CD14-positive monocyte (primary cell): ENCODE measurements at regions not wholly inside any gene's neighbourhood (a gene's known extent, or its start where the extent isn't known, plus 50 kb on each side); places are given as distances from the start of the nearest gene placed in this dataset.

Source experiments
- DNase-seq, 3 donors: peaks; one replicate each; pipeline ENCODE4 v3.0.0-alpha.2; 2011 to 2022
- H2AFZ ChIP-seq: 2 replicates; pipeline ENCODE4 v1.6.0; 2012; ENCODE audit warnings: mild to moderate bottlenecking, low read depth, low read length, inconsistent platforms; ENCODE audit not compliant: insufficient read depth, poor library complexity, severe bottlenecking
- H3K27ac ChIP-seq, 2 donors: 1 replicate in 1 of 2; 2 replicates in 1 of 2; pipeline ENCODE4 v1.5.1; 2012 to 2013; ENCODE audit warnings: low read length in 2 of 2, control low read depth in 1 of 2, inconsistent platforms in 1 of 2, low read depth in 1 of 2, mild to moderate bottlenecking in 1 of 2
- H3K27me3 ChIP-seq, 2 donors: one replicate each; pipeline versions ENCODE4 v1.6.0 to v1.6.1; 2011 to 2013; ENCODE audit warnings: low read length in 2 of 2; ENCODE audit not compliant: control insufficient read depth in 2 of 2, insufficient read depth in 2 of 2
- H3K36me3 ChIP-seq, 2 donors: replicated peaks in 1 of 2; 1 replicate in 1 of 2; 2 replicates in 1 of 2; pipeline versions ENCODE4 v1.5.1 to v1.6.1; 2012 to 2013; ENCODE audit warnings: low read length in 2 of 2, control low read depth in 1 of 2, inconsistent platforms in 1 of 2, mild to moderate bottlenecking in 1 of 2; ENCODE audit not compliant: insufficient read depth in 2 of 2, control insufficient read depth in 1 of 2
- H3K4me1 ChIP-seq, 2 donors: 1 replicate in 1 of 2; 2 replicates in 1 of 2; pipeline versions ENCODE4 v1.5.1 to v1.6.1; 2012 to 2013; ENCODE audit warnings: low read length in 2 of 2, control low read depth in 1 of 2, inconsistent platforms in 1 of 2, mild to moderate bottlenecking in 1 of 2, moderate library complexity in 1 of 2; ENCODE audit not compliant: insufficient read depth in 2 of 2, control insufficient read depth in 1 of 2
- H3K4me2 ChIP-seq: replicated peaks from 2 replicates; pipeline ENCODE3; 2012; ENCODE audit warnings: low read length, moderate library complexity, mild to moderate bottlenecking; ENCODE audit not compliant: poor library complexity, severe bottlenecking; ENCODE audit errors: extremely low read depth
- H3K4me3 ChIP-seq, 3 experiments: fragments of 200-600 bp in 1 of 3; sonication (generic) in 1 of 3; replicated peaks in 1 of 3; 1 replicate in 2 of 3; 2 replicates in 1 of 3; pipeline ENCODE4 v1.5.1; 2011 to 2013; ENCODE audit warnings: low read length in 3 of 3, mild to moderate bottlenecking in 3 of 3, control low read depth in 2 of 3, low read depth in 2 of 3, inconsistent platforms in 1 of 3, moderate library complexity in 1 of 3
- H3K79me2 ChIP-seq: 2 replicates; pipeline ENCODE4 v1.6.0; 2012; ENCODE audit warnings: mild to moderate bottlenecking, control low read depth, inconsistent platforms, low read length, moderate library complexity; ENCODE audit not compliant: insufficient read depth
- H3K9ac ChIP-seq: 2 replicates; pipeline ENCODE4 v1.6.0; 2017; ENCODE audit warnings: low read length, mild to moderate bottlenecking; ENCODE audit not compliant: insufficient read depth, poor library complexity, severe bottlenecking
- H3K9me3 ChIP-seq, 2 donors: replicated peaks in 1 of 2; 1 replicate in 1 of 2; 2 replicates in 1 of 2; pipeline versions ENCODE4 v1.5.1 to v1.6.1; 2012 to 2013; ENCODE audit warnings: low read length in 2 of 2, control low read depth in 1 of 2; ENCODE audit not compliant: control insufficient read depth in 1 of 2, insufficient read depth in 1 of 2
- H4K20me1 ChIP-seq: 2 replicates; pipeline ENCODE4 v1.6.0; 2012; ENCODE audit warnings: mild to moderate bottlenecking, low read length, control low read depth, moderate library complexity; ENCODE audit not compliant: insufficient read depth
- H3K27ac Mint-ChIP-seq, 7 donors: one replicate each; pipeline ENCODE4 v1.8.0; 2020; ENCODE audit warnings: mild to moderate bottlenecking in 7 of 7, mixed read lengths in 7 of 7, moderate library complexity in 6 of 7, inconsistent platforms in 2 of 7
- H3K27me3 Mint-ChIP-seq, 3 donors: one replicate each; pipeline ENCODE4 v1.8.0; 2021 to 2022; ENCODE audit warnings: low read depth in 3 of 3, mild to moderate bottlenecking in 3 of 3, mixed read lengths in 3 of 3, moderate library complexity in 3 of 3, inconsistent platforms in 1 of 3
- H3K36me3 Mint-ChIP-seq, 2 donors: one replicate each; pipeline ENCODE4 v1.8.0; 2020; ENCODE audit warnings: mixed read lengths in 2 of 2, inconsistent platforms in 1 of 2, mild to moderate bottlenecking in 1 of 2
- H3K4me1 Mint-ChIP-seq: one replicate; pipeline ENCODE4 v1.8.0; 2020; ENCODE audit warnings: mild to moderate bottlenecking, mixed read lengths
- H3K4me3 Mint-ChIP-seq, 2 donors: one replicate each; pipeline ENCODE4 v1.8.0; 2020; ENCODE audit warnings: mild to moderate bottlenecking in 2 of 2, mixed read lengths in 2 of 2, moderate library complexity in 1 of 2
- H3K9me3 Mint-ChIP-seq, 7 donors: one replicate each; pipeline ENCODE4 v1.8.0; 2020 to 2022; ENCODE audit warnings: mixed read lengths in 7 of 7, mild to moderate bottlenecking in 6 of 7, moderate library complexity in 6 of 7, inconsistent platforms in 2 of 7
- CTCF ChIP-seq: fragments of 200-600 bp; IDR thresholded peaks from one replicate; pipeline ENCODE4 v1.8.0; 2022; ENCODE audit warnings: antibody characterized with exemption, mild to moderate bottlenecking
- WGBS: methylation state at CpG from one replicate; pipeline ENCODE4 v1.1.5; 2013; ENCODE audit warnings: missing lambda C conversion rate; ENCODE audit not compliant: insufficient coverage; 5-methylcytosine and 5-hydroxymethylcytosine counted together
- intact Hi-C, 2 donors: fragments of 100-400 bp; cut with micrococcal nuclease; formaldehyde crosslinking; loops; one replicate each; pipeline versions ENCODE4 v1.15.0 to v1.15.1; 2023

- Histone ChIP-seq H3K27me3 (no peaks in the 10 kb centered on the region), H4K20me1 (no peaks in the 10 kb centered on the region), H3K4me2 (no peak overlapping the region), H3K27ac (no peak overlapping the region), H3K4me3 (no peak overlapping the region), H3K79me2 (no peaks in the 10 kb centered on the region), H3K9ac (no peak overlapping the region), H2AFZ (no peak overlapping the region), H3K4me1 (no peaks in the 10 kb centered on the region), H3K9me3 (peaks cover 0 to 12% of the 10 kb centered on the region in 2 donors), H3K36me3 (no peaks in the 10 kb centered on the region)
- Mint-ChIP-seq H3K27ac (no peak overlapping the region), H3K36me3 (no peaks in the 10 kb centered on the region), H3K9me3 (peaks cover 0 to 12% (median 2%) of the 10 kb centered on the region in 7 donors), H3K4me3 (no peak overlapping the region), H3K27me3 (peaks cover 0 to 3% (median 2%) of the 10 kb centered on the region in 3 donors), H3K4me1 (no peaks in the 10 kb centered on the region)
- DNase-seq: no peak
- intact Hi-C loops: no loop called here
- no peak for TF ChIP-seq CTCF
- 100% methylated on average over 1 of the region's 2 CpGs for WGBS
Measured at GRCh38 chr4:189494407-189494806, 446.3 kb upstream of the FRG1 start.

- no peak overlapping the region for H3K9ac ChIP-seq
- no peak overlapping the region for H3K27ac ChIP-seq
- H3K79me2 ChIP-seq: no peaks in the 10 kb centered on the region
- Mint-ChIP-seq H3K4me1 (no peaks in the 10 kb centered on the region), H3K36me3 (no peaks in the 10 kb centered on the region), H3K27ac (peak overlapping the region in 1 of 7 donors; percentile 20), H3K4me3 (no peak overlapping the region), H3K9me3 (peaks cover 0 to 7% (median 0%) of the 10 kb centered on the region in 7 donors), H3K27me3 (peaks cover 0 to 2% (median 1%) of the 10 kb centered on the region in 3 donors)
- H3K4me1 ChIP-seq: no peaks in the 10 kb centered on the region
- no peaks in the 10 kb centered on the region for H3K36me3 ChIP-seq
- no peak for DNase-seq
- 7% methylated on average over 6 of the region's 6 CpGs for WGBS
- no peaks in the 10 kb centered on the region for H3K27me3 ChIP-seq
- intact Hi-C loops: no loop called here
- H3K4me2 ChIP-seq: no peak overlapping the region
- TF ChIP-seq CTCF: no peak
- no peaks in the 10 kb centered on the region for H4K20me1 ChIP-seq
- no peak overlapping the region for H2AFZ ChIP-seq
- no peak overlapping the region for H3K4me3 ChIP-seq
- H3K9me3 ChIP-seq: no peaks in the 10 kb centered on the region
Measured at GRCh38 chr4:189497516-189497915, 443.2 kb upstream of the FRG1 start.
